Left lung (tissue), 4 donors: ENCODE measurements at regions not wholly inside any gene's neighbourhood (a gene's known extent, or its start where the extent isn't known, plus 50 kb on each side); places are given as distances from the start of the nearest gene placed in this dataset.
"Not testable (repeated sequence)": the region's sequence is repeated elsewhere in the genome, so short reads cannot be mapped to it uniquely, and the experiment has no call there.

Experiments used
- ATAC-seq: fragments of 200-7000 bp; cut with Tn5 transposase; one replicate; pipeline ENCODE4 v1.9.1; 2020; ENCODE audit warnings: moderate library complexity
- DNase-seq, 4 donors: peaks; one replicate each; pipeline ENCODE4 v3.0.0-alpha.2; 2013 to 2020
- H3K27ac ChIP-seq, 2 donors: fragments of 200-600 bp; sonication (generic) in 1 of 2; one replicate each; pipeline versions ENCODE4 v1.5.0 to v1.8.0; 2020 to 2021
- H3K27me3 ChIP-seq, 2 donors: fragments of 200-600 bp; sonication (generic) in 1 of 2; one replicate each; pipeline versions ENCODE4 v1.5.0 to v1.8.0; 2020 to 2021
- H3K36me3 ChIP-seq, 2 donors: fragments of 200-600 bp; sonication (generic) in 1 of 2; one replicate each; pipeline versions ENCODE4 v1.5.0 to v1.8.0; 2020 to 2021
- H3K4me1 ChIP-seq, 2 donors: fragments of 200-600 bp; one replicate each; pipeline ENCODE4 v1.8.0; 2021
- H3K4me3 ChIP-seq, 2 donors: fragments of 200-600 bp; sonication (generic) in 1 of 2; one replicate each; pipeline versions ENCODE4 v1.5.0 to v1.8.0; 2020 to 2021; ENCODE audit warnings: mild to moderate bottlenecking in 1 of 2
- H3K9me3 ChIP-seq, 2 donors: fragments of 200-600 bp; sonication (generic) in 1 of 2; one replicate each; pipeline versions ENCODE4 v1.5.0 to v1.8.0; 2020 to 2021
- CTCF ChIP-seq, 2 donors: fragments of 200-600 bp; sonication (generic) in 1 of 2; IDR thresholded peaks; one replicate each; pipeline versions ENCODE4 v1.5.0 to v1.8.0; 2021; ENCODE audit warnings: antibody characterized with exemption in 2 of 2
- intact Hi-C, 2 donors: fragments of 100-400 bp; cut with DNase I; formaldehyde crosslinking; loops; one replicate each; pipeline versions ENCODE4 v1.11.2 to v1.14.2; 2022
- donor health status: DM: no; HTN: yes; CAD: no.
- donor health status: DM: no; HTN: no; CAD: no.

- Histone ChIP-seq H3K4me3 (no peak overlapping the region), H3K36me3 (no peaks in the 10 kb centered on the region), H3K27me3 (no peaks in the 10 kb centered on the region), H3K4me1 (no peaks in the 10 kb centered on the region), H3K27ac (no peak overlapping the region), H3K9me3 (peaks cover 0 to 22% of the 10 kb centered on the region in 2 donors)
- no peak for DNase-seq
- TF ChIP-seq CTCF (IDR thresholded peaks at IDR 0.05), result no peak
- no peak for ATAC-seq
- intact Hi-C loops, result no loop called here
Measured at GRCh38 chr4:124167602-124168001, 544.9 kb downstream of the ANKRD50 start.

- H3K9me3 ChIP-seq, result peaks cover 0 to 22% of the 10 kb centered on the region in 2 donors
- H3K36me3 ChIP-seq, H3K4me1 ChIP-seq, ATAC-seq, H3K27ac ChIP-seq, intact Hi-C loops, H3K4me3 ChIP-seq, DNase-seq, H3K27me3 ChIP-seq: not testable (repeated sequence)
Measured at GRCh38 chr4:124169524-124169923, 543.0 kb downstream of the ANKRD50 start.

- no peak for TF ChIP-seq CTCF (IDR thresholded peaks at IDR 0.05)
- H3K4me3 ChIP-seq, result no peak overlapping the region
- no peak for DNase-seq
- intact Hi-C loops, result no loop called here
- H3K4me1 ChIP-seq, result no peaks in the 10 kb centered on the region
- no peaks in the 10 kb centered on the region for H3K27me3 ChIP-seq
- ATAC-seq, result no peak
- H3K27ac ChIP-seq, result no peak overlapping the region
- H3K9me3 ChIP-seq, result peaks cover 0 to 14% of the 10 kb centered on the region in 2 donors
- H3K36me3 ChIP-seq, result no peaks in the 10 kb centered on the region
Measured at GRCh38 chr4:124173912-124174311, 538.6 kb downstream of the ANKRD50 start.

GRCh38 chr4:124177647-124178425 lies 534.7 kb downstream of the ANKRD50 start:
- DNase-seq (no peak), ATAC-seq (no peak)
- Histone ChIP-seq H3K4me3 (no peak overlapping the region), H3K27ac (no peak overlapping the region), H3K36me3 (no peaks in the 10 kb centered on the region), H3K9me3 (no peaks in the 10 kb centered on the region), H3K27me3 (no peaks in the 10 kb centered on the region), H3K4me1 (no peaks in the 10 kb centered on the region)
- no peak for TF ChIP-seq CTCF (IDR thresholded peaks at IDR 0.05)
- intact Hi-C loops, result no loop called here

- Histone ChIP-seq H3K27me3 (no peaks in the 10 kb centered on the region), H3K4me1 (no peaks in the 10 kb centered on the region), H3K36me3 (no peaks in the 10 kb centered on the region), H3K27ac (no peak overlapping the region), H3K4me3 (no peak overlapping the region), H3K9me3 (no peaks in the 10 kb centered on the region)
- no peak for TF ChIP-seq CTCF (IDR thresholded peaks at IDR 0.05)
- DNase-seq (no peak), ATAC-seq (no peak)
- intact Hi-C loops, result no loop called here
Measured at GRCh38 chr4:124178449-124179021, 534.0 kb downstream of the ANKRD50 start.
